Colonic mucosa (tissue), 4 donors: ENCODE measurements at regions not wholly inside any gene's neighbourhood (a gene's known extent, or its start where the extent isn't known, plus 50 kb on each side); places are given as distances from the start of the nearest gene placed in this dataset.

Experiments
- DNase-seq: peaks from one replicate; pipeline ENCODE4 v3.0.0-alpha.2; 2020
- H3K27ac ChIP-seq: fragments of 200-600 bp; one replicate; pipeline ENCODE4 v1.8.0; 2021
- H3K27me3 ChIP-seq: fragments of 200-600 bp; one replicate; pipeline ENCODE4 v1.8.0; 2021
- H3K36me3 ChIP-seq: fragments of 200-600 bp; one replicate; pipeline ENCODE4 v1.8.0; 2021
- H3K4me1 ChIP-seq: fragments of 200-600 bp; one replicate; pipeline ENCODE4 v1.8.0; 2021; ENCODE audit warnings: mild to moderate bottlenecking
- H3K4me3 ChIP-seq: fragments of 200-600 bp; one replicate; pipeline ENCODE4 v1.8.0; 2021
- H3K9ac ChIP-seq, 2 donors: one replicate each; pipeline ENCODE4 v1.7.0; 2013; ENCODE audit warnings: control low read depth in 2 of 2, low read depth in 2 of 2, low read length in 2 of 2
- H3K9me3 ChIP-seq: fragments of 200-600 bp; one replicate; pipeline ENCODE4 v1.8.0; 2021
- intact Hi-C: fragments of 100-400 bp; cut with DNase I; formaldehyde crosslinking; loops from one replicate; pipeline ENCODE4 v1.14.1; 2022
- TF ChIP-seq, protein P1 (sequence below): fragments of 200-600 bp; IDR thresholded peaks from one replicate; pipeline ENCODE4 v1.8.0; 2022; ENCODE audit warnings: antibody characterized with exemption, mild to moderate bottlenecking
- donor health status: healthy.
- donor health status: DM: no; HTN: no; CAD: no.
- donor health status: DM: no; HTN: no; CAD: no.

DNA sequence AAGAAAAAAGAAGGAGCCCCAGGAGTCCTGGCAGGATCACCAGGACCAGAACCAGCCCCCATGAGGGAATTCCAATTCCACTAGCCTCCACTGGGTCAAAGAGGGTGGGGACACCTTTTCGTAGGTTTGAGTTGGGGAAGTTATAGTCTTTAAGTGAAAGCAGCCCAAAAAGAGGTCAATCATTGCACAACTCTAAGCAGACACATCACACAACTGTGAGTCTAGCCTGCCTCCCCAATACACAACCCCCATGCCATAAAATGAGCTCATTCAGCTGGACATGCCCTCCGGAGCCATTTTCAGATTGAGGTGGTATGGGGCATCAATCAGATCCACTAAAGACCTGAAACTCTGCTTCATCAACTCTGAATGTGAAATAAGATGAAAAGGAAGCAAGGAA, 179.9 kb downstream of the NPHP4 start:
- intact Hi-C loops = no loop called here
- no peaks in the 10 kb centered on the region for H3K9me3 ChIP-seq
- H3K27me3 ChIP-seq = no peaks in the 10 kb centered on the region
- H3K4me3 ChIP-seq = no peak overlapping the region
- H3K36me3 ChIP-seq = no peaks in the 10 kb centered on the region
- DNase-seq = no peak
- no peak overlapping the region for H3K27ac ChIP-seq
- H3K4me1 ChIP-seq = no peaks in the 10 kb centered on the region
- no peak overlapping the region for H3K9ac ChIP-seq
- TF ChIP-seq, protein P1, sequence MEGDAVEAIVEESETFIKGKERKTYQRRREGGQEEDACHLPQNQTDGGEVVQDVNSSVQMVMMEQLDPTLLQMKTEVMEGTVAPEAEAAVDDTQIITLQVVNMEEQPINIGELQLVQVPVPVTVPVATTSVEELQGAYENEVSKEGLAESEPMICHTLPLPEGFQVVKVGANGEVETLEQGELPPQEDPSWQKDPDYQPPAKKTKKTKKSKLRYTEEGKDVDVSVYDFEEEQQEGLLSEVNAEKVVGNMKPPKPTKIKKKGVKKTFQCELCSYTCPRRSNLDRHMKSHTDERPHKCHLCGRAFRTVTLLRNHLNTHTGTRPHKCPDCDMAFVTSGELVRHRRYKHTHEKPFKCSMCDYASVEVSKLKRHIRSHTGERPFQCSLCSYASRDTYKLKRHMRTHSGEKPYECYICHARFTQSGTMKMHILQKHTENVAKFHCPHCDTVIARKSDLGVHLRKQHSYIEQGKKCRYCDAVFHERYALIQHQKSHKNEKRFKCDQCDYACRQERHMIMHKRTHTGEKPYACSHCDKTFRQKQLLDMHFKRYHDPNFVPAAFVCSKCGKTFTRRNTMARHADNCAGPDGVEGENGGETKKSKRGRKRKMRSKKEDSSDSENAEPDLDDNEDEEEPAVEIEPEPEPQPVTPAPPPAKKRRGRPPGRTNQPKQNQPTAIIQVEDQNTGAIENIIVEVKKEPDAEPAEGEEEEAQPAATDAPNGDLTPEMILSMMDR = no peak

DNA sequence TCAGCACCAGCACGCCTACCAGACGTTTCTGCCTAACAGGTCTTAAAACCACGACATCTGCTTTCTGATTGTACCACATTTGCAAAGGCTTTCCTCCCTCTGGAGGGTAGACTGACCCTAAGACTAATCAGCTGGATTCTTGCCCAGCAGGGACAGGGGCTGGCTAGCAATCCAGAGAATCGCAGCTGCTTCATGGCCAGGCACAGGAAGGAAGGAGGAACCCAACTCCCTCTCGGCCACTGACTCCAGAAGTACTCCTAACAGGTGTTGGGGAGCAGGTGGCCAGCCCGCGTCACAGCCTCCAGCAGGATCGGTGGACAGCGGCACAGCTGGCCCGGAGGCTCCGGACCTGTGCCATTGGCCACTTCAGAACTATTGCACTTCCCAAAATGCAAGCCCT, 180.8 kb downstream of the NPHP4 start:
- Histone ChIP-seq H3K9me3 (no peaks in the 10 kb centered on the region), H3K4me3 (no peak overlapping the region), H3K27me3 (no peaks in the 10 kb centered on the region), H3K9ac (no peak overlapping the region), H3K27ac (no peak overlapping the region), H3K4me1 (no peaks in the 10 kb centered on the region), H3K36me3 (no peaks in the 10 kb centered on the region)
- intact Hi-C loops = no loop called here
- TF ChIP-seq, protein P1 = no peak
- DNase-seq = no peak

DNA sequence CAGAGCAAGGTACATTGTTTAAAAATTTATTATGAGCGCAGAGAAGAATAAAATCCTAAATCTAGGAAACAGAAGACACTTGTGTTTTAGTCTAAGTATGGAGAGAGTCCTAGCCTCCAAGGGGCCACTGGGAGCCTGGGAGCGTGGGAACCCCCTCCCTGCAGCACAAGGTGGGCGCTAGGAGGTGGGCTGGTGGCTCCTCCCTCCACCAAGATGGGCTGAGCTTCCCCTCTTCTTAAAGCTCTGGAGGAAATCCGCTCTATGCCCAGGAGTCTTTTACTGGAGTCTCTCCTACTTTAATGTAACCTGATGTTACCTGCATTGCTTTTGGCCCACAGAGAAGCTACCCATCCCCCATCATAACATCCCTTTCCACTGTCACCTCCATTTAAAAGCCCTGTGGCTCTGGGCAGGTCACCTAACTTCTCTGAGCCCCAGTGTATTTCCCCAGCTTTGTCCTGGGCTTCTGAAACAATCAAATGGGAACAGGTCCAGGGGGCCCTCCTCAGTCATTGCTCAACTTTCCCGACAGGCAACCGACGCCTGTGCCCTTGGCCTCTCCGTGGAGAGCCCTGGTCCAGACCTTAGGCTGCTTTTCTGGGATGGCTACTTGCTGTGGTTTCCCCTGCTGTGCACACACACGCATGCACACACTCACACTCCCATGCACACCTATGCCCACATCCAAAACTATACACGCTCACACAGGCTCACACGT, 181.5 kb downstream of the NPHP4 start:
- Histone ChIP-seq H3K27me3 (no peaks in the 10 kb centered on the region), H3K4me1 (no peaks in the 10 kb centered on the region), H3K4me3 (no peak overlapping the region), H3K36me3 (no peaks in the 10 kb centered on the region), H3K9ac (no peak overlapping the region), H3K27ac (no peak overlapping the region), H3K9me3 (no peaks in the 10 kb centered on the region)
- TF ChIP-seq, protein P1 = no peak
- no peak for DNase-seq
- intact Hi-C loops = no loop called here

DNA sequence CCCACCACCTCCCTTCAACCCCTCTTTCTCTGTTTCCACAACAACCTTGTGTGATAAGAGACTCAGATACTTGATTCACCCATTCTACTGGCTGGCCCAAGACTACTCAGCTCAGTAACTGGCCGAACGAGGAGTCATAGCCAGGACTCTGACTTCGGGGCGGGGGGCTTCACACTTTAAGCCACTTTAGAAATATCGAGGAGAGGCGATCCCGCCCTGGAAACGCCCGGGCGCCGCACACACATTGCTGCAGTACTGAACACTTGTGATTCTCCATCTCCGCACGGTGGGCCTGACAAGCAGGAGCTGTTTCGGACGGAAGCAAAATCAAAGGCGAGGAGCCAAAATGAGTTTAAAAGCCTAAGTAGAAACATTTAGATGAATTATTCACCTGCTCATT, 182.1 kb downstream of the NPHP4 start:
- intact Hi-C loops = no loop called here
- TF ChIP-seq, protein P1 = no peak
- DNase-seq = no peak
- H3K36me3 ChIP-seq = no peaks in the 10 kb centered on the region
- H3K9ac ChIP-seq = no peak overlapping the region
- no peaks in the 10 kb centered on the region for H3K4me1 ChIP-seq
- H3K27ac ChIP-seq = no peak overlapping the region
- no peaks in the 10 kb centered on the region for H3K27me3 ChIP-seq
- no peaks in the 10 kb centered on the region for H3K9me3 ChIP-seq
- H3K4me3 ChIP-seq = no peak overlapping the region

DNA sequence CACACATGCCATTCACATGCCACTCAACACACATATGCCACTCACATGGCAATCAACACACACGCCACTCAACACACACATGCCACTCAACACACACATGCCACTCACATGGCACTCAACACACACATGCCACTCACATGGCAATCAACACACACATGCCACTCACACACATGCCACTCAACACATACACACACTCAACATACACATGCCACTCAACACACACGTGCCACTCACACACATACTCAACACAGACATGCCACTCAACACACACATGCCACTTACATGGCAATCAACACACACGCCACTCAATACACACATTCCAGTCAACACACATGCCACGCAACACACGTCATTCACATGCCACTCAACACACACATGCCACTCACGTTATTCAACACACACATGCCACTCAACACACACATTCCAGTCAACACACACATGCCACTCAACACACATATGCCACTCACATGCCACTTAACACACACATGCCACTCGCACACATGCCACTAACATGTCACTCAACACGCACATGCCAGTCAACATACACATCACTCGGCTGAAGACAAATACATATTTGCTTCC, 182.9 kb downstream of the NPHP4 start:
- H3K9me3 ChIP-seq = no peaks in the 10 kb centered on the region
- H3K4me1 ChIP-seq = no peaks in the 10 kb centered on the region
- H3K36me3 ChIP-seq = no peaks in the 10 kb centered on the region
- no peak overlapping the region for H3K9ac ChIP-seq
- TF ChIP-seq, protein P1 = no peak
- intact Hi-C loops = no loop called here
- H3K27ac ChIP-seq = no peak overlapping the region
- no peak overlapping the region for H3K4me3 ChIP-seq
- H3K27me3 ChIP-seq = no peaks in the 10 kb centered on the region
- no peak for DNase-seq
